Esophagus squamous epithelium (tissue), 5 donors: ENCODE measurements at regions not wholly inside any gene's neighbourhood (a gene's known extent, or its start where the extent isn't known, plus 50 kb on each side); places are given as distances from the start of the nearest gene placed in this dataset.

Experiments used
- DNase-seq: peaks from one replicate; lab custom pipeline; 2025; lab: John Stamatoyannopoulos, UW
- H3K27ac ChIP-seq, 4 donors: fragments of 200-600 bp; sonication (generic); one replicate each; pipeline ENCODE4 v1.5.1; 2016 to 2019; ENCODE audit warnings: mild to moderate bottlenecking in 1 of 4
- H3K27me3 ChIP-seq, 4 donors: fragments of 200-600 bp; sonication (generic); 1 replicate in 3 of 4; 2 replicates in 1 of 4; pipeline versions ENCODE4 v1.5.1 to v1.6.0; 2017 to 2021; ENCODE audit warnings: antibody characterized with exemption in 1 of 4
- H3K36me3 ChIP-seq, 3 donors: fragments of 200-600 bp; sonication (generic); one replicate each; pipeline ENCODE4 v1.5.1; 2016 to 2019
- H3K4me1 ChIP-seq, 3 donors: fragments of 200-600 bp; sonication (generic); one replicate each; pipeline ENCODE4 v1.5.1; 2017 to 2019
- H3K4me3 ChIP-seq, 4 donors: fragments of 200-600 bp; sonication (generic); 1 replicate in 3 of 4; 2 replicates in 1 of 4; pipeline ENCODE4 v1.5.1; 2016 to 2019; ENCODE audit warnings: mild to moderate bottlenecking in 2 of 4, moderate library complexity in 1 of 4
- H3K9me3 ChIP-seq, 3 donors: fragments of 200-600 bp; sonication (generic); one replicate each; pipeline ENCODE4 v1.5.1; 2016 to 2019
- POLR2A ChIP-seq, 4 donors: fragments of 450-650 bp; IDR thresholded peaks; one replicate each; pipeline ENCODE4 v1.6.1; 2017; ENCODE audit warnings: antibody characterized with exemption in 4 of 4, mild to moderate bottlenecking in 4 of 4, moderate library complexity in 3 of 4
- WGBS, 2 donors: methylation state at CpG; one replicate each; pipeline ENCODE4 v1.1.5; 2018; 5-methylcytosine and 5-hydroxymethylcytosine counted together
- intact Hi-C: fragments of 100-400 bp; cut with DNase I; formaldehyde crosslinking; loops from one replicate; pipeline ENCODE4 v1.15.0; 2022
- TF ChIP-seq, protein P1 (sequence below), 6 experiments: fragments of 450-650 bp in 4 of 6; fragments of 200-600 bp in 2 of 6; sonication (generic) in 2 of 6; IDR thresholded peaks; one replicate each; pipeline ENCODE4 v1.5.1; 2016 to 2019; ENCODE audit warnings: antibody characterized with exemption in 6 of 6, mild to moderate bottlenecking in 4 of 6, moderate library complexity in 4 of 6
- donor health status: DM: yes; HTN: yes; CAD: no.

DNA sequence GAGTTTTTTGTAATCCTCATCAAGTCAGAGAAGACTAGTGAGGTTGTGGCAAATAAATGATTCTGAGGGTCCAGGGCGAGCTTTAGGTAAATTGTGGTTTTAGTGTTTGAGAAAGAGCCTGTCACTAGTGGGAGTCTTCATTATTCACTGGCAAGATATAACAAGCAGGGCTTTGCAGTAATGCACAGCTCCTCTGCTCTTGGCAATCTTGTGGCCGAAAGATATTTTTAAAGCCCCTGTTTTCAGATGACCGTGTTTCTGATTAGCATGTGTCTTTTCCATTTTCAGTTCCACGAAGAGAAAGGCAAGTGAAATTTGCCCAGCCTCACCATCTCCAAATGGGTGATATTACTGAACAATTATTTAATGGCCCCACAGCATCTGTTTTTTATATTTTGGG, 154.0 kb upstream of the BCL6 start:
- intact Hi-C loops = no loop called here
- Histone ChIP-seq H3K27ac (no peak overlapping the region), H3K36me3 (no peaks in the 10 kb centered on the region), H3K4me3 (no peak overlapping the region), H3K4me1 (no peaks in the 10 kb centered on the region), H3K9me3 (no peaks in the 10 kb centered on the region), H3K27me3 (no peaks in the 10 kb centered on the region)
- TF ChIP-seq POLR2A (IDR thresholded peaks at IDR 0.05) = no peak
- TF ChIP-seq, protein P1, sequence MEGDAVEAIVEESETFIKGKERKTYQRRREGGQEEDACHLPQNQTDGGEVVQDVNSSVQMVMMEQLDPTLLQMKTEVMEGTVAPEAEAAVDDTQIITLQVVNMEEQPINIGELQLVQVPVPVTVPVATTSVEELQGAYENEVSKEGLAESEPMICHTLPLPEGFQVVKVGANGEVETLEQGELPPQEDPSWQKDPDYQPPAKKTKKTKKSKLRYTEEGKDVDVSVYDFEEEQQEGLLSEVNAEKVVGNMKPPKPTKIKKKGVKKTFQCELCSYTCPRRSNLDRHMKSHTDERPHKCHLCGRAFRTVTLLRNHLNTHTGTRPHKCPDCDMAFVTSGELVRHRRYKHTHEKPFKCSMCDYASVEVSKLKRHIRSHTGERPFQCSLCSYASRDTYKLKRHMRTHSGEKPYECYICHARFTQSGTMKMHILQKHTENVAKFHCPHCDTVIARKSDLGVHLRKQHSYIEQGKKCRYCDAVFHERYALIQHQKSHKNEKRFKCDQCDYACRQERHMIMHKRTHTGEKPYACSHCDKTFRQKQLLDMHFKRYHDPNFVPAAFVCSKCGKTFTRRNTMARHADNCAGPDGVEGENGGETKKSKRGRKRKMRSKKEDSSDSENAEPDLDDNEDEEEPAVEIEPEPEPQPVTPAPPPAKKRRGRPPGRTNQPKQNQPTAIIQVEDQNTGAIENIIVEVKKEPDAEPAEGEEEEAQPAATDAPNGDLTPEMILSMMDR (IDR thresholded peaks at IDR 0.05) = no peak
- WGBS, 2 donors = 79 to 83% methylated on average over 4 of the region's 4 CpGs
- DNase-seq = no peak

DNA sequence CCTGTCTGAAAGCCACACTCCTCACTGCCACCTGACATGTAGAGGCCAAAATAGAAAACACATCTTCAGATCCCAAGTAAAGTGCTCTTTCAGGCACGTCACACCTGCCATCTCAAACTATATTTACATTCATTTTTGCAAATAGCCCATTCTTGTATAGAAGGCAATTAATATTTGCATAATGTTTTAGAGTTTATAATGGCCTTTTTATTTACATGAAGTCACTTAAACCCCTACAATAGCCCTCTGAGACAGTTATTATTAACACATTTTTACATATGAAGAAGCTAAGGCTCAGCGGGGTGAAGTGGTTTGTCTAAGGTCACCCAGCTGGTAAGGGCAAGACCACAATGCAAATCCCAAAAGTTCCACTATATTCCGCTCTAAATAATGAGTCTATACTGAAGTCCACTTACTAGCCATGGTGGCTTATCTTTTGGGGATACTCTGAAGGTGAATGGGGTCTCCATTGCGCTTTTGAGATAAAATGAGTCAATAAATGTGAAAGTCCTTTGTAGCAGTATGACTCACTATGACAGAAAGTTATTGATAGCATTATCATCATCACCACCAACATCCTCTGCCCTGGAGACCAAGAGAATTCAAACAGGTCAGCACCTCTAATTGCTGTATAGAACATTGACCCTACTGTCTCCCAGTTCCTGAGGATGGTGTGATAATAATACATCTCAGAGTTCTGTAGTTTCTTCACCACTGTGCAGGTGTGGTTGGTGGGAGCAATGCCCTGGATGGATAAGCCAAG, 155.9 kb upstream of the BCL6 start:
- H3K27me3 ChIP-seq = no peaks in the 10 kb centered on the region
- no peaks in the 10 kb centered on the region for H3K4me1 ChIP-seq
- TF ChIP-seq, protein P1 (IDR thresholded peaks at IDR 0.05) = no peak
- TF ChIP-seq POLR2A (IDR thresholded peaks at IDR 0.05) = no peak
- H3K27ac ChIP-seq = no peak overlapping the region
- intact Hi-C loops = no loop called here
- DNase-seq = no peak
- H3K36me3 ChIP-seq = no peaks in the 10 kb centered on the region
- no peak overlapping the region for H3K4me3 ChIP-seq
- H3K9me3 ChIP-seq = no peaks in the 10 kb centered on the region
- 83 to 85% methylated on average over 4 of the region's 4 CpGs for WGBS, 2 donors

DNA sequence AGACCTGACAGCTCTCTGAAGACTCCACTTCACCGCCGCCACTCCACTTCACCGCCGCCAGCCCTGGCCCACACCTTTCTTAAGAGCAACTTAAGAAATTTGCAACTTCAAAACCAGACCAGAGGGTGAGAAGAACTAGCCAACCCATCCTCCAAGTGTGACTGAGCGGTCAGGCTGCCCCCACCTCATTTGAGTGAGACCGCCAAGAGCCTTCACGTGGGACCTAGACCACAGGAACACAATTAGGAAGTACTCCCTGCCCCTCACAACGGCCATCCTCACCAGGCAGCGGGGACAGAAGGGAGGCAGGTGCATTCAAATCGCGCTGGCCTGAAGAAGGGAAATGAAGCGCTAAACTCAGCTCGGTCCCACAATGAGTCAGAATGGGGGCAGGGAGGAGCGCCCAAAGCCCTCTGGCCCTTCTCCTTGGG, 156.8 kb upstream of the BCL6 start:
- no peaks in the 10 kb centered on the region for H3K36me3 ChIP-seq
- no peaks in the 10 kb centered on the region for H3K9me3 ChIP-seq
- 74 to 82% methylated on average over 5 to 12 of the region's 14 CpGs for WGBS, 2 donors
- no peak for DNase-seq
- no peak for TF ChIP-seq POLR2A (IDR thresholded peaks at IDR 0.05)
- TF ChIP-seq, protein P1 (IDR thresholded peaks at IDR 0.05) = no peak
- no peaks in the 10 kb centered on the region for H3K4me1 ChIP-seq
- intact Hi-C loops = no loop called here
- H3K4me3 ChIP-seq = no peak overlapping the region
- H3K27ac ChIP-seq = no peak overlapping the region
- no peaks in the 10 kb centered on the region for H3K27me3 ChIP-seq

DNA sequence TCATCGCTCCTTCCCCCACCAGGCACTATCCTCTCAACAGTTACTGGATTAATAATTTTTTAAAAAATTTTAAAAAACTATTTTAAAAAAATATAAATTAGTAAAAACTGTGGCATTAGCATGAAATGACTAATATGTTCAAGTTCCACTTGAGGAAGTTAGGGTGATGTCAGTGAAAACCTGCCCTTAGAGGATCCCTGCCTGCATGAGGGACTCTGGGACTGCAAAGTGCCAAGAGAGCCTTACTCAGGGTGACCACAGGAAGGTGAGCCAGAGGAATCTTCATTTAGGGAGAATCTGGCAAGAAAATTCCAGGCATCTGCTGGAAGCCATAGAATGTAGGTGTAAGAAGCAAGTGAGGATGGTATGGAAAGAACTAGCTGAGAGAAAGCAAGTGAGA, 157.7 kb upstream of the BCL6 start:
- TF ChIP-seq POLR2A (IDR thresholded peaks at IDR 0.05) = no peak
- TF ChIP-seq, protein P1 (IDR thresholded peaks at IDR 0.05) = no peak
- 95 to 100% methylated on average over 1 of the region's 1 CpG for WGBS, 2 donors
- intact Hi-C loops = no loop called here

DNA sequence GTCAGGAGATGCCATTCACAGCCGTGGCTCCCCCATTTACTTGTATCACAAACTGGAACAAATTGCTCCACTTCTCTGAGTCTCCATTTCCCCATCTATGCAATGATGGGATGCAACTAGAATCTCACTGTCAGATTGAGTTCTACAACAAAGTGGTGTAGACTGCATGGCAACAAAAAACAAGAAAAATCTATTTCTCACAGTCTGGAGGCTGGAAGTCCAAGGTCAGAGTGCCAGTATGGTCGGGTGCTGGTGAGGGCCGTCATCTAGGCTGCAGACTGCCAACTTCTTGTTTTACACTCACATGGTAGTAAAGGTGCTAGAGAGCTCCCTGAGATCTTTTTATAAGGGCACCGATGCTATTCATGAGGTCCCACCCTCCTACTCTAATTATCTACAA, 158.4 kb upstream of the BCL6 start:
- no peak for DNase-seq
- no peak overlapping the region for H3K27ac ChIP-seq
- intact Hi-C loops = no loop called here
- H3K36me3 ChIP-seq = no peaks in the 10 kb centered on the region
- H3K4me1 ChIP-seq = no peaks in the 10 kb centered on the region
- no peaks in the 10 kb centered on the region for H3K27me3 ChIP-seq
- whole genome bisulfite sequencing, 2 donors = 91 to 93% methylated on average over 4 of the region's 4 CpGs
- TF ChIP-seq POLR2A (IDR thresholded peaks at IDR 0.05) = no peak
- TF ChIP-seq, protein P1 (IDR thresholded peaks at IDR 0.05) = no peak
- no peaks in the 10 kb centered on the region for H3K9me3 ChIP-seq
- H3K4me3 ChIP-seq = no peak overlapping the region

More for the DNA sequence above, 157.7 kb upstream of the BCL6 start:
- Histone ChIP-seq H3K9me3 (no peaks in the 10 kb centered on the region), H3K27me3 (no peaks in the 10 kb centered on the region), H3K27ac (no peak overlapping the region), H3K4me1 (no peaks in the 10 kb centered on the region), H3K4me3 (no peak overlapping the region), H3K36me3 (no peaks in the 10 kb centered on the region)
- DNase-seq = no peak
